ENCODE measurements at regions not wholly inside any gene's neighbourhood (a gene's known extent, or its start where the extent isn't known, plus 50 kb on each side); places are given as distances from the start of the nearest gene placed in this dataset.
"Not testable (repeated sequence)": the region's sequence is repeated elsewhere in the genome, so short reads cannot be mapped to it uniquely, and the experiment has no call there.

- no peak for DNase-seq
Observed at GRCh38 chr4:179626687-179627086, 2184.4 kb upstream of the AGA start.

GRCh38 chr4:179631321-179631720 lies 2189.1 kb upstream of the AGA start:
- DNase-seq = no peak

- no peak for DNase-seq
Observed at GRCh38 chr4:179634862-179635261, 2192.6 kb upstream of the AGA start.

GRCh38 chr4:179662522-179662921 lies 2220.3 kb upstream of the AGA start:
- DNase-seq = no peak

- no peak for DNase-seq
Observed at GRCh38 chr4:179663641-179664429, 2221.6 kb upstream of the AGA start.

GRCh38 chr4:179664430-179665027 lies 2222.3 kb upstream of the AGA start:
- DNase-seq = no peak

- DNase-seq = no peak
Observed at GRCh38 chr4:179666226-179666625, 2224.0 kb upstream of the AGA start.

GRCh38 chr4:179671609-179672008 lies 2229.4 kb upstream of the AGA start:
- DNase-seq = no peak

GRCh38 chr4:179678093-179678814 lies 2236.0 kb upstream of the AGA start:
- DNase-seq = no peak

GRCh38 chr4:179683661-179684060 lies 2241.4 kb upstream of the AGA start:
- not testable (repeated sequence) for DNase-seq

GRCh38 chr4:179692222-179692621 lies 2250.0 kb upstream of the AGA start:
- no peak for DNase-seq

- DNase-seq = no peak
Observed at GRCh38 chr4:179695175-179695574, 2252.9 kb upstream of the AGA start.

- DNase-seq = no peak
Observed at GRCh38 chr4:179698321-179698720, 2256.1 kb upstream of the AGA start.

- no peak for DNase-seq
Observed at GRCh38 chr4:179709961-179710624, 2267.9 kb upstream of the AGA start.

GRCh38 chr4:179719766-179720450 lies 2277.7 kb upstream of the AGA start:
- no peak for DNase-seq

- not testable (repeated sequence) for DNase-seq
Observed at GRCh38 chr4:179726491-179726890, 2284.3 kb upstream of the AGA start.

GRCh38 chr4:179728305-179728704 lies 2286.1 kb upstream of the AGA start:
- DNase-seq = no peak

GRCh38 chr4:179736820-179737219 lies 2294.6 kb upstream of the AGA start:
- DNase-seq = not testable (repeated sequence)

GRCh38 chr4:179738822-179739221 lies 2296.6 kb upstream of the AGA start:
- DNase-seq = no peak

GRCh38 chr4:179747218-179747910 lies 2305.1 kb upstream of the AGA start:
- DNase-seq = no peak

- no peak for DNase-seq
Observed at GRCh38 chr4:179748837-179749236, 2306.6 kb upstream of the AGA start.

- DNase-seq = no peak
Observed at GRCh38 chr4:179750374-179750773, 2308.1 kb upstream of the AGA start.
